ENCODE measurements at regions not wholly inside any gene's neighbourhood (a gene's known extent, or its start where the extent isn't known, plus 50 kb on each side); places are given as distances from the start of the nearest gene placed in this dataset.
"Not testable (repeated sequence)": the region's sequence is repeated elsewhere in the genome, so short reads cannot be mapped to it uniquely, and the experiment has no call there.

GRCh38 chr9:104276709-104277245, 182.7 kb downstream of the SMC2 start:
- no peak for DNase-seq

GRCh38 chr9:104278929-104279496, 184.9 kb downstream of the SMC2 start:
- no peak for DNase-seq

GRCh38 chr9:104279535-104280177, 185.5 kb downstream of the SMC2 start:
- DNase-seq, result no peak

- no peak for DNase-seq
Observed at GRCh38 chr9:104280178-104280560, 186.1 kb downstream of the SMC2 start.

- DNase-seq, result no peak
Observed at GRCh38 chr9:104280711-104281110, 186.6 kb downstream of the SMC2 start.

- no peak for DNase-seq
Observed at GRCh38 chr9:104286187-104286586, 192.1 kb downstream of the SMC2 start.

GRCh38 chr9:104286799-104287198, 192.7 kb downstream of the SMC2 start:
- no peak for DNase-seq

GRCh38 chr9:104287253-104287878, 193.3 kb downstream of the SMC2 start:
- no peak for DNase-seq

- no peak for DNase-seq
Observed at GRCh38 chr9:104293877-104294276, 199.8 kb downstream of the SMC2 start.

- DNase-seq, result no peak
Observed at GRCh38 chr9:104300124-104300523, 203.9 kb upstream of the OR13F1 start.

- DNase-seq, result peak; percentile 3
Observed at GRCh38 chr9:104301755-104302154, 202.3 kb upstream of the OR13F1 start.

- no peak for DNase-seq
Observed at GRCh38 chr9:104302775-104303174, 201.3 kb upstream of the OR13F1 start.

- no peak for DNase-seq
Observed at GRCh38 chr9:104304925-104305324, 199.1 kb upstream of the OR13F1 start.

- no peak for DNase-seq
Observed at GRCh38 chr9:104313396-104314110, 190.5 kb upstream of the OR13F1 start.

- DNase-seq, result not testable (repeated sequence)
Observed at GRCh38 chr9:104316201-104317009, 187.7 kb upstream of the OR13F1 start.

GRCh38 chr9:104319198-104319597, 184.9 kb upstream of the OR13F1 start:
- DNase-seq, result no peak

- peak; percentile 69 for DNase-seq
Observed at GRCh38 chr9:104319685-104320084, 184.4 kb upstream of the OR13F1 start.

- DNase-seq, result no peak
Observed at GRCh38 chr9:104322596-104322995, 181.5 kb upstream of the OR13F1 start.

- not testable (repeated sequence) for DNase-seq
Observed at GRCh38 chr9:104323967-104324694, 179.9 kb upstream of the OR13F1 start.

GRCh38 chr9:104326912-104327311, 177.2 kb upstream of the OR13F1 start:
- DNase-seq, result no peak

- DNase-seq, result no peak
Observed at GRCh38 chr9:104329245-104329644, 174.8 kb upstream of the OR13F1 start.

GRCh38 chr9:104330841-104331240, 173.2 kb upstream of the OR13F1 start:
- no peak for DNase-seq
